Activated naive CD4-positive, alpha-beta T cell treated with anti-CD3 and anti-CD28 coated beads for 36 hours (primary cell): ENCODE measurements at regions not wholly inside any gene's neighbourhood (a gene's known extent, or its start where the extent isn't known, plus 50 kb on each side); places are given as distances from the start of the nearest gene placed in this dataset.

ENCODE experiments used
- CTCF ChIA-PET: fragments of 350-600 bp; sonication (Branson Sonifier 250); formaldehyde crosslinking; loops from one replicate; lab custom pipeline; 2021; ENCODE audit warnings: antibody characterized with exemption; lab: Charles Lee
- DNase-seq: peaks from one replicate; pipeline ENCODE4 v3.0.0-alpha.2; 2020
- H3K27ac Mint-ChIP-seq: one replicate; pipeline ENCODE4 v1.8.0; 2021; ENCODE audit warnings: mild to moderate bottlenecking, mixed read lengths
- H3K27me3 Mint-ChIP-seq: one replicate; pipeline ENCODE4 v1.8.0; 2021; ENCODE audit warnings: low read depth, mixed read lengths
- H3K36me3 Mint-ChIP-seq: one replicate; pipeline ENCODE4 v1.8.0; 2021; ENCODE audit warnings: low read depth, mixed read lengths
- H3K4me1 Mint-ChIP-seq: one replicate; pipeline ENCODE4 v1.8.0; 2021; ENCODE audit warnings: low read depth, mixed read lengths
- H3K4me3 Mint-ChIP-seq: one replicate; pipeline ENCODE4 v1.8.0; 2021; ENCODE audit warnings: mild to moderate bottlenecking, moderate library complexity, mixed read lengths
- H3K9me3 Mint-ChIP-seq: one replicate; pipeline ENCODE4 v1.8.0; 2021; ENCODE audit warnings: mixed read lengths
- intact Hi-C: fragments of 100-400 bp; cut with micrococcal nuclease; formaldehyde crosslinking; loops from one replicate; pipeline ENCODE4 v1.15.1; 2023

DNA sequence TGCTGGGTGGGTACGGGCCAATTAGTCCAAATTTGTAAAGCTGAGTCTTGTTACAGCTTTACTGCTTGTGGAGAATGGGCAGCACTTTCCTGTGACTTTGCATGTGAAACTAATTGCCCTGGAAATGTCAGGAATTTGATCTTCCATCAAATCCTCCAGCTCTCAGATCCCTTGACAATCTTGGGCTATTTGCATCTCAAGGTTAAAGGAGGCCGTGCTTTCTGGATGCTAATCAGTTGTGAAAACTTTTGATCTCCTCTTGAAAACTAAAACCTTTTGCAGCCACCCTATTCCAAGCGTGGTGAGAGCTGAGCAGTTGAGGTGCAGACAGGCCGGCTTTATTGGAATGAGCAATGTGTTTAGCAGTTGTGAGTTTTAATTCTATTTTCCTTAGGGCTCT, 68.0 kb upstream of the CLINT1 start:
- CTCF ChIA-PET = interaction anchor here (1.0 kb wide), 1 partner anchor 22 kb away, joined by 4 read pairs; no protein-coding TSS in a partner anchor
- no peak for DNase-seq

DNA sequence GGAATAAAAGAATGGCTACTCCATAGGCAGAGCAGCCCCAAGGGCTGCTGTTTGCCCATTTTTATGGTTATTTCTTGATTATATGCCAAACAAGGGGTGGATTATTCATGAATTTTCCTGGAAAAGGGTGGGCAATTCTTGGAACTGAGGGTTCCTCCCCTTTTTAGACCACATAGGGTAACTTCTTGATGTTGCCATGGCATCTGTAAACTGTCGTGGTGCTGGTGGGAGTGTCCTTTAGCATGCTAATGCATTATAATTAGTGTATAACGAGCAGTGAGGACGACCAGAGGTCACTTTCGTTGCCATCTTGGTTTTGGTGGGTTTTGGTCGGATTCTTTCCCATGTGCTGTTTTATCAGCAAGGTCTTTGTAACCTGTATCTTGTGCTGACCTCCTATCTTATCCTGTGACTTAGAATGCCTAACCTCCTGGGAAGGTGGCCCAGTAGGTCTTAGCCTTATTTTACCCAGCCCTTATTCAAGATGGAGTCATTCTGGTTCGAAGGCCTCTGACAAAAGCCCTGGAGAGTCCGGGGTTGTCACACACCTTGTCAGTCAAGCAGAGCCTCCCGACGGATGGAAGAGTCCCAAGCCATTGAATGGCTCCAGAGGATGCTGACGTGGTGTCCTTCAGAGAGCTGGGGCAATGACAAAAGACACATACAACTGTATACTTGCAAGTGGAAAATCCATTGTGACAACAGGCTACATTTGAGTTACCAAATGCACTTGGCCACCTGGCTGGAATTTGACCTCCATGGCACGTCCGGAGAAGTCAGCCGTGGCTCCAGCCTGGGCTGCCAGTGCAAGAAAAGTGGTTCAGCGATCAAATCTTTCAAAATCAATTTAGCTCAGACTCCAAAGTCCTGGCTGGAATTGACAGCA, 67.1 kb upstream of the CLINT1 start:
- H3K27ac Mint-ChIP-seq = no peak overlapping the region
- no peak overlapping the region for H3K4me3 Mint-ChIP-seq
- H3K36me3 Mint-ChIP-seq = no peaks in the 10 kb centered on the region
- CTCF ChIA-PET = no interaction called here
- peaks cover 4% of the 10 kb centered on the region for H3K4me1 Mint-ChIP-seq
- no peaks in the 10 kb centered on the region for H3K27me3 Mint-ChIP-seq
- intact Hi-C loops = no loop called here
- no peaks in the 10 kb centered on the region for H3K9me3 Mint-ChIP-seq
- no peak for DNase-seq

More for the DNA sequence above, 68.0 kb upstream of the CLINT1 start:
- Mint-ChIP-seq H3K36me3 (no peaks in the 10 kb centered on the region), H3K4me3 (no peak overlapping the region), H3K9me3 (no peaks in the 10 kb centered on the region), H3K4me1 (peaks cover 4% of the 10 kb centered on the region), H3K27ac (no peak overlapping the region), H3K27me3 (no peaks in the 10 kb centered on the region)
- intact Hi-C loops = no loop called here

DNA sequence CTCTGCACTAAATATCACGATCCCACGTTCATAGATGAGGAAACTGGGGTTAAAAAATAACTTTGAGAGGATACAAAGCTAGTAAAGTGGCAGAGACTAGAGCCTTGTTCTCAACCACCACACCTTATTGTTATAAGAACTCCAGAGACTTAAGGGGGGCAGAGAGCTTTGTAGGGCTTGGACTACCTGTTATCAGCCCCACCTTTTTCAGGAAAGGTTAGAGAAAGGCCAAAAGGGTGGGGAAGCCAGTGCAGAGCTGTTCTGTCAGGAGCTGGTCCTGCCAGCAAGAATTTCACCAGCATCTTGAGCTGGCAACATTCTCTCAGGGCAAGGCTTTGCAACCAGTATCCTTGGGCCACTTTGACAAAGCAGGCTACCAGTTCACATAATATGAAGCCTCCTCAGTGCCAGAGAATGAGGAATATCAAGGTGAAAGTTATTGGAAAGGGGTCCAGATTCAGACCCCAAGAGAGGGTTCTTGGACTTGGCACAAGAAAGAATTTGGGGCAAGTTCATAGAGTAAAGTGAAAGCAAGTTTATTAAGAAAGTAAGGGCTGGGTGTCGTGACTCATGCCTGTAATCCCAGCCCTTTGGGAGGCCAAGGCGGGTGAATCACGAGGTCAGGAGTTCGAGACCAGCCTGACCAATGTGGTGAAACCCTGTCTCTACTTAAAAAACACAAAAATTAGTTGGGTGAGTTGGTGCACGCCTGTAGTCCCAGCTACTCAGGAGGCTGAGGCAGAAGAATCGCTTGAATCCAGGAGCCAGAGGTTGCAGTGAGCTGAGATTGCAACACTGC, 66.2 kb upstream of the CLINT1 start:
- intact Hi-C loops = no loop called here
- H3K27ac Mint-ChIP-seq = no peak overlapping the region
- no peaks in the 10 kb centered on the region for H3K27me3 Mint-ChIP-seq
- H3K9me3 Mint-ChIP-seq = no peaks in the 10 kb centered on the region
- H3K36me3 Mint-ChIP-seq = no peaks in the 10 kb centered on the region
- CTCF ChIA-PET = interaction anchor here (0.8 to 1.5 kb wide), 3 partner anchors 25 to 100 kb away, joined by 3 read pairs; no protein-coding TSS in a partner anchor
- DNase-seq = no peak
- H3K4me3 Mint-ChIP-seq = no peak overlapping the region
- peaks cover 4% of the 10 kb centered on the region for H3K4me1 Mint-ChIP-seq

DNA sequence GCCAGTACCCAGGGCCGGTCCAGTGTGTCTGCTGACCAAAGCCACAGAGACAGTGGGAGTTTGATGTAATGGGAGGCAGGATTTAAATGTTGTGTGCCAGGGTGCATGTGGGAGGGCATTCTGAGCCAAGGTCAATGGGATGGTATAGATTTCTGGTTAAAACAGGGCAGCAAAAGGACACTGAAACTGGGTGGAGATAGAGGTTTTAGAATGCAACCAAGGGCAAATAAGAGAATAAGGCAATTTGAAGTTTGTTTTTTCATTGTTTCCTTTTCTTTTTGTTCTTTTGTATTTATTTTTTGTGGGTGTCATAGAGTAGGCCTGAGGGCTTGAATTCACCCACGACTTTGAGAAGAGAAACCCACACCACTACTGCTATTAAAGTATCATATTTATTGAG, 65.5 kb upstream of the CLINT1 start:
- CTCF ChIA-PET = interaction anchor here (0.6 to 1.5 kb wide), 6 partner anchors 25 to 140 kb away, joined by 3 to 6 read pairs (median 3); no protein-coding TSS in a partner anchor
- Mint-ChIP-seq H3K36me3 (no peaks in the 10 kb centered on the region), H3K9me3 (no peaks in the 10 kb centered on the region), H3K27ac (no peak overlapping the region), H3K4me1 (peaks cover 7% of the 10 kb centered on the region), H3K4me3 (no peak overlapping the region), H3K27me3 (no peaks in the 10 kb centered on the region)
- intact Hi-C loops = no loop called here
- no peak for DNase-seq

DNA sequence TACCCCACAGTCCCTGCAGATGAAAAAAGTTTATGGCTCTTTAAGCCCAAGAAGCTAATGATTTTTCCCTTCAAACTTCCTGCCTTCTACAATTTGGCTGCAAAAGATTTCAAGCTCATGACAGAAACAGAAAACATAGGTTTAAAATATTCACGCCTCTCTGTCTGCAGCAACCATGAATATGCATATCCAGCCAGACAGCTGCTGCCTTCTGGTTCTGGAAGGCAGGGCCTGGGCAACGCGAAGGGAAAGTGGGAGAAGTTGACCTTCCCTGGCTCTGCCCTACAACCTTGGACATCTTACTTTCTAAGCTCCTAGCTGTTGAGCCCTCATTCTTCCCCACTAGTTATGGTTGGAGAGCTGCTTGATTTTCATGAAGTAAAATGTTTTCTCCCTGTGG, 64.8 kb upstream of the CLINT1 start:
- CTCF ChIA-PET = interaction anchor here (0.7 to 1.5 kb wide), 5 partner anchors 25 to 106 kb away, joined by 3 to 6 read pairs (median 3); no protein-coding TSS in a partner anchor
- Mint-ChIP-seq H3K27ac (no peak overlapping the region), H3K36me3 (no peaks in the 10 kb centered on the region), H3K9me3 (no peaks in the 10 kb centered on the region), H3K4me3 (no peak overlapping the region), H3K27me3 (no peaks in the 10 kb centered on the region), H3K4me1 (peaks cover 14% of the 10 kb centered on the region)
- intact Hi-C loops = no loop called here
- DNase-seq = no peak

DNA sequence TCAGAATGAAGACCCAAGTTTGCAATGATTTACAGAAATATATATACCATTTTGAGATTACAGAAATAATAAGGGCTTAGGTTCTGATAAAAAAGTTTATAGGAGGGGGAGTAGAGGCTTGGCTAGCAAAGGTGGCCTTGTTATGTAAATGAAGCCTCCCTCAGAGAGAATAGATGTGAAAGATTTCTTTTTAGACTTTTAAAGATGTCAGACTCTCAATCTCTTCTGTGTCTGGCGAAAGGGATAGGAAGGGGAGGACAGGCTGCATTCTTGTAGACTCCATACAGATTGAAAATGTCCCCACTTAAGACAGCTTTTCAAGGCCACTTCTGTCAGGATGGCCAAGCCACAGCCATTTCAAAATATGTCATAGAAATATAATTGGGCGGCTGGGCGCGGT, 63.1 kb upstream of the CLINT1 start:
- Mint-ChIP-seq H3K9me3 (no peaks in the 10 kb centered on the region), H3K4me1 (peaks cover 26% of the 10 kb centered on the region), H3K36me3 (no peaks in the 10 kb centered on the region), H3K27me3 (no peaks in the 10 kb centered on the region), H3K27ac (no peak overlapping the region), H3K4me3 (no peak overlapping the region)
- CTCF ChIA-PET = no interaction called here
- DNase-seq = no peak
- intact Hi-C loops = no loop called here

DNA sequence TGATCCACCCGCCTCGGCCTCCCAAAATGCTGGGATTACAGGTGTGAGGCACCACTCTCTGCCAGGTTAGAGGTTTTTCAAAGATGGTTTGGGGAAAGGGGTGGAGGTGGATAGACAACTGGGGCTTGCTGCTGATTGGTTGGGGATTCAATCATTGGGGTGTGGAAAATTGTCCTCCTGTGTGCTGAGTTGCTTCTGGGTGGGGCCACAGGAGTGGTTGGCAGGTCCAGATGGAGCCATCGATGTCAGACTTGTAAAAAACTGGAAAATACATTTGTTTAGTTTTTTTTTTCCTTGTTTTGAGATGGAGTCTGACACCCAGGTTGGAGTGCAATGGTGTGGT, 61.9 kb upstream of the CLINT1 start:
- no peaks in the 10 kb centered on the region for H3K36me3 Mint-ChIP-seq
- CTCF ChIA-PET = interaction anchor here (0.7 to 2.8 kb wide), 2 partner anchors 103 to 111 kb away, joined by 5 to 18 read pairs; no protein-coding TSS in a partner anchor

DNA sequence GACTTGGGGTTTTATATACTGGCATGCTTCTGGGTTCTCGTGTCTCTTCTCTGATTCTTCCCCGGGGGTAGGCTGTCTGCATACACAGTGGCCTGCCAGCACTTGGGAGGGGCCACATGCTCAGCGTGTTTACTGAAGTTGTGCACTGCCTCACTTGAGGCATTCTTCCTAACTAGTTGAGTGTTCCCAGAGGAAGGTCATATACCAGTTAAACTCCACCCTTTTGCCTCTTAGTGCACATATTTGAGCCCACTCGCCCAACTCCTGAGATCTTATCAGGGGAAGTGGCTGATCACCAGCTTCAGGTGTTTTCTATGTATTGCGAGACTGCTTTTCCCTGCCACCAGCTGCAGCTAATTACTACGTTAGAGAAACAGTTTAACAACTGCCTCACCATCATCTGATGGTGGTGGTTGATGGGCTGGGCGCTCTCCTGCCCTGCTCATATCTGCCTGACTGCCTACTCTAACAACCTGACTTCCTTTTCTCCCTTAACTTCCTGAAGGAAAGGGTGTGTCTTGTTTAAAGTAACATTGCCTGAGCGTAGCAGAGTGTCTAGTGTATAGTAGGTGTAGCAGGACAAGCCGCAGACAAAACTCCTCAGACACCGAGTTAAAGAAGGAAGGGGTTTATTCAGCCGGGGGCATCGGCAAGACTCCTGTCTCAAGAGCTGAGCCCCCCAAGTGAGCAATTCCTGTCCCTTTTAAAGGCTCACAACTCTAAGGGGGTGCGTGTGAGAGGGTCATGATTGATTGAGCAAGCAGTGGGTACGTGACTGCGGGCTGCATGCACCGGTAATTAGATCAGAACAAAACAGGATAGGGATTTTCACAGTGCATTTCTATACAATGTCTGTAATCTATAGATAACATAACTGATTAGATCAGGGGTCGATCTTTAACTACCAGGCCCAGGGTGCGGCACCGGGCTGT, 60.1 kb upstream of the CLINT1 start:
- Mint-ChIP-seq H3K36me3 (no peaks in the 10 kb centered on the region), H3K27ac (no peak overlapping the region), H3K9me3 (no peaks in the 10 kb centered on the region), H3K27me3 (no peaks in the 10 kb centered on the region), H3K4me3 (peak overlapping the region; percentile 14), H3K4me1 (peaks cover 22% of the 10 kb centered on the region)
- intact Hi-C loops = loop anchor here (1.0 kb wide), 4 partner anchors 30 to 103 kb away; no protein-coding TSS in a partner anchor
- DNase-seq = peak; percentile 19
- CTCF ChIA-PET = interaction anchor here (0.7 to 3.5 kb wide), 9 partner anchors 11 to 175 kb away, joined by 3 to 18 read pairs (median 4); partner anchors contain the start of gene LSM11

More for the DNA sequence above, 61.9 kb upstream of the CLINT1 start:
- Mint-ChIP-seq H3K4me1 (peaks cover 26% of the 10 kb centered on the region), H3K4me3 (no peak overlapping the region), H3K9me3 (no peaks in the 10 kb centered on the region), H3K27me3 (no peaks in the 10 kb centered on the region), H3K27ac (no peak overlapping the region)
- DNase-seq = no peak
- intact Hi-C loops = no loop called here

DNA sequence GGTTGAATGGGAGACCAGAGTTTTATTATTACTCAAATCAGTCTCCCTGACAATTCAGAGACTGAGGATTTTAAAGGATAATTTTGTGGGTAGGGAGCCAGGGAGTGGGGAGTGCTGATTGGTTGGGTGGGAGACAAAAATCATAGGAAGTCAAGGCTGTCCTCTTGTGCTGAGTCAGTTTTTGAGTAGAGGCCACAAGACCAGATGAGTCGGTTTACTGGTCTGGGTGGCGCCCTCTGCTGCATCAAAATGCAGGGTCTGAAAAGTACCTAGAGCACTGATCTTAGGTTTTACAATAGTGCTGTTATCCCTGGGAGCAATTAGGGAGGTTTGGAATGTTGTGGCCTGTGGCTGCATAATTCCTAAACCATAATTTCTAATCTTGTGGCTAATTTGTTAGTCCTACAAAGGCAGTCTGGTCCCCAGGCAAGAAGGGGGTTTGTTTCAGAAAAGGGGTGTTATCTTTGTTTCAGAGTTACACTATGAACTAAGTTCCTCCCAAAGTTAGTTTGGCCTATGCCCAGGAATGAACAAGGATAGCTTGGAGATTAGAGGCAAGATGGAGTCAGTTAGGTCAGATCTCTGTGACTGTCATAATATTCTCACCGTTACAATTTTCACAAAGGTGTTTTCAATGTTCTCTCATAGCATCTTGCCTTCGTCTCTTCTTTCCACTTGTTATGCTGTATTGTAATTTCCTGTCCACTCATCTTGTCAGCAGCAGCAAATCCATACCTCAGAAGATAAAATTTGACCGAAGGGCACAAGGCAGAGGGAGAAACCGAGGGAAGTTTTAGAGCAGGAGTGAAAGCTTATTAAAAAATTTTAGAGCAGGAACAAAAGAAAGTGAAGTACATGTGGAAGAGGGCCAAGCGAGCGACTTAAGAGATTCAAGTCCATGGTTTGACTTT, 59.2 kb upstream of the CLINT1 start:
- Mint-ChIP-seq H3K4me1 (peaks cover 22% of the 10 kb centered on the region), H3K4me3 (no peak overlapping the region), H3K36me3 (no peaks in the 10 kb centered on the region), H3K9me3 (no peaks in the 10 kb centered on the region), H3K27me3 (no peaks in the 10 kb centered on the region), H3K27ac (no peak overlapping the region)
- CTCF ChIA-PET = interaction anchor here (0.7 to 3.5 kb wide), 12 partner anchors 10 to 175 kb away, joined by 3 to 18 read pairs (median 4); partner anchors contain the start of gene LSM11
- peak; percentile 88 for DNase-seq
- intact Hi-C loops = loop anchor here (1.0 kb wide), 4 partner anchors 31 to 102 kb away; no protein-coding TSS in a partner anchor

DNA sequence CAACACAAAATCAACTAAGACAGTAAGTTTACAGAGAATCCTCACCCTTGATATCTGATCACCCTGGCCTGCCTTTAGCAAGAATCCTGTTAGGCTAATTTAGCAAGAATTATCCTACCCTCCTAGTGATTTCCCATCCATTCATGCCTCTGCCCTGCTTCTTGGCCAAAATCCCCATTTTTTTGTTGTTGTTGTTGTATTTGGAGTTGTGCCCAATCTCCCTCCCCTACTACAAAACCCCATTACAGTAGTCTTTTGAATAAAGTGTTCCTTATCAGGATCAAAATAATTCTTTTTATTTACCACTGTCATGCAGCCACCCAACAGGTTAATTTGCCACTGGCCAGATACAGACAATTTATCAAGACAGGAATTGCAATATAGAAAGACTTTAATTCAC, 58.5 kb upstream of the CLINT1 start:
- Mint-ChIP-seq H3K27ac (no peak overlapping the region), H3K27me3 (no peaks in the 10 kb centered on the region), H3K9me3 (no peaks in the 10 kb centered on the region), H3K36me3 (no peaks in the 10 kb centered on the region), H3K4me3 (no peak overlapping the region), H3K4me1 (peaks cover 22% of the 10 kb centered on the region)
- no peak for DNase-seq
- intact Hi-C loops = no loop called here
- CTCF ChIA-PET = interaction anchor here (1.0 to 3.5 kb wide), 9 partner anchors 10 to 174 kb away, joined by 3 to 10 read pairs (median 4); partner anchors contain the start of gene LSM11
